ENCODE measurements at regions not wholly inside any gene's neighbourhood (a gene's known extent, or its start where the extent isn't known, plus 50 kb on each side); places are given as distances from the start of the nearest gene placed in this dataset.

GRCh38 chr15:87805117-87805820 lies 451.3 kb downstream of the NTRK3 start:
- DNase-seq, result no peak

GRCh38 chr15:87804451-87804850 lies 452.1 kb downstream of the NTRK3 start:
- no peak for DNase-seq

- no peak for DNase-seq
Measured at GRCh38 chr15:87799838-87800237, 456.7 kb downstream of the NTRK3 start.

- no peak for DNase-seq
Measured at GRCh38 chr15:87799428-87799827, 457.1 kb downstream of the NTRK3 start.

- no peak for DNase-seq
Measured at GRCh38 chr15:87793725-87794124, 462.8 kb downstream of the NTRK3 start.

GRCh38 chr15:87792250-87793040 lies 464.1 kb downstream of the NTRK3 start:
- DNase-seq, result no peak

GRCh38 chr15:87781959-87782625 lies 474.4 kb downstream of the NTRK3 start:
- no peak for DNase-seq

- DNase-seq, result no peak
Measured at GRCh38 chr15:87779746-87780145, 476.8 kb downstream of the NTRK3 start.

GRCh38 chr15:87778358-87778757 lies 478.2 kb downstream of the NTRK3 start:
- no peak for DNase-seq

- DNase-seq, result no peak
Measured at GRCh38 chr15:87777054-87777561, 479.4 kb downstream of the NTRK3 start.

GRCh38 chr15:87767516-87767915 lies 489.0 kb downstream of the NTRK3 start:
- DNase-seq, result no peak

- peak; percentile 89 for DNase-seq
Measured at GRCh38 chr15:87764461-87765240, 491.9 kb downstream of the NTRK3 start.

- DNase-seq, result no peak
Measured at GRCh38 chr15:87763837-87764236, 492.7 kb downstream of the NTRK3 start.

- no peak for DNase-seq
Measured at GRCh38 chr15:87761736-87762509, 494.6 kb downstream of the NTRK3 start.

- DNase-seq, result no peak
Measured at GRCh38 chr15:87760547-87761314, 495.8 kb downstream of the NTRK3 start.

- DNase-seq, result no peak
Measured at GRCh38 chr15:87758794-87759418, 497.6 kb downstream of the NTRK3 start.

GRCh38 chr15:87757084-87757483 lies 499.5 kb downstream of the NTRK3 start:
- DNase-seq, result no peak

GRCh38 chr15:87756072-87756471 lies 500.5 kb downstream of the NTRK3 start:
- no peak for DNase-seq

GRCh38 chr15:87755226-87755625 lies 501.3 kb downstream of the NTRK3 start:
- no peak for DNase-seq

GRCh38 chr15:87753539-87753938 lies 503.0 kb downstream of the NTRK3 start:
- no peak for DNase-seq
